ENCODE measurements at regions not wholly inside any gene's neighbourhood (a gene's known extent, or its start where the extent isn't known, plus 50 kb on each side); places are given as distances from the start of the nearest gene placed in this dataset.

DNA sequence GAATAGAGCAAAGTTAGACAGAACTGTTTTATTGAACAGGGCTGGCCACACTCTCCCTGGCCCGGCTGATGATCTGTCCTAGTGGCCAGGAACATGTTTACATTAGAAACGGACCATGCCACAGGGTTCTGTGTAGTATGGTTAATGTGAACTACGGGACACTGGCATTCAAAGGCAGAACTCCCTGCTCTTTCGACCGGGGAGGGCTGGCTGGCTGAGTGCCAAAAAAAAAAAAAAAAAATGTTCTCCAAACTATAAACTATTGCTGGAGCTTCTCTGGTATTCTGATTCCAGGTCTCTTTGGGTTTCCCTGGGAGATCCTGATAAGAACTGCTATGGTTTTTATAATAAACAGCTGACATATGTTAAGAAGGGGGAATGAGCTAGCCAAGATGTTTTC, 1262.6 kb upstream of the SORCS1 start:
- TF ChIP-seq, protein P1, sequence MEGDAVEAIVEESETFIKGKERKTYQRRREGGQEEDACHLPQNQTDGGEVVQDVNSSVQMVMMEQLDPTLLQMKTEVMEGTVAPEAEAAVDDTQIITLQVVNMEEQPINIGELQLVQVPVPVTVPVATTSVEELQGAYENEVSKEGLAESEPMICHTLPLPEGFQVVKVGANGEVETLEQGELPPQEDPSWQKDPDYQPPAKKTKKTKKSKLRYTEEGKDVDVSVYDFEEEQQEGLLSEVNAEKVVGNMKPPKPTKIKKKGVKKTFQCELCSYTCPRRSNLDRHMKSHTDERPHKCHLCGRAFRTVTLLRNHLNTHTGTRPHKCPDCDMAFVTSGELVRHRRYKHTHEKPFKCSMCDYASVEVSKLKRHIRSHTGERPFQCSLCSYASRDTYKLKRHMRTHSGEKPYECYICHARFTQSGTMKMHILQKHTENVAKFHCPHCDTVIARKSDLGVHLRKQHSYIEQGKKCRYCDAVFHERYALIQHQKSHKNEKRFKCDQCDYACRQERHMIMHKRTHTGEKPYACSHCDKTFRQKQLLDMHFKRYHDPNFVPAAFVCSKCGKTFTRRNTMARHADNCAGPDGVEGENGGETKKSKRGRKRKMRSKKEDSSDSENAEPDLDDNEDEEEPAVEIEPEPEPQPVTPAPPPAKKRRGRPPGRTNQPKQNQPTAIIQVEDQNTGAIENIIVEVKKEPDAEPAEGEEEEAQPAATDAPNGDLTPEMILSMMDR (IDR thresholded peaks at IDR 0.05): no peak
- TF ChIP-seq POLR2A (IDR thresholded peaks at IDR 0.05) (no peak), EP300 (IDR thresholded peaks at IDR 0.05) (no peak), POLR2AphosphoS5 (IDR thresholded peaks at IDR 0.05) (no peak)

All from upper lobe of left lung (tissue), 4 donors.